HG03575 (cell line): ENCODE measurements at regions not wholly inside any gene's neighbourhood (a gene's known extent, or its start where the extent isn't known, plus 50 kb on each side); places are given as distances from the start of the nearest gene placed in this dataset.

Experiments
- ATAC-seq: cut with Tn5 transposase; IDR thresholded peaks from one replicate; pipeline ENCODE4 v1.9.1; 2021; ENCODE audit not compliant: unreplicated experiment, insufficient number of reproducible peaks, low FRiP score; ENCODE audit errors: extremely low read depth

- no peak for ATAC-seq
These were observed 86.8 kb upstream of the SEMA6A start for GRCh38 chr5:116661419-116661818.

DNA sequence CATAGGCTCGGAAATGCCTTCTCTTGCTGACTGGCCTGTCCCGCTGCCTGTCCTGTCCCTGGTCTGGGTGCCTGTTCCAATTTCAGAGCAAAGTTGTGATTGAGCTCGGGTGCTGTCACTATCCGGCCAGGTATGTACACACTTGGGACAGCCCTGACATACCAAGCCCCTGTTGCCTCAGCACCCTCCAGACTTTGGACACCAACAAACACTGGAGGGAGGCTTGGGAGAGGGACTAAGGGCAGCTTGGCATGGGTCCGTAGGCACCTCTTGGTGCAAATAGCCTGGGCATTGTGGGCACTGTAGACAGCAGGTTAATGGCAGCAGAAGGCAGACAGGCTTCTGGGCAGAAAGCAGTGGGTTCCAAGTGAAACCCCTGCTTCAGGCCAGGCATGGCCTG lies 86.3 kb upstream of the SEMA6A start:
- no peak for ATAC-seq

GRCh38 chr5:116658830-116659229 lies 84.2 kb upstream of the SEMA6A start:
- ATAC-seq = no peak

- no peak for ATAC-seq
These were observed 83.5 kb upstream of the SEMA6A start for GRCh38 chr5:116658141-116658540.

GRCh38 chr5:116655431-116655830 lies 80.8 kb upstream of the SEMA6A start:
- ATAC-seq = no peak

DNA sequence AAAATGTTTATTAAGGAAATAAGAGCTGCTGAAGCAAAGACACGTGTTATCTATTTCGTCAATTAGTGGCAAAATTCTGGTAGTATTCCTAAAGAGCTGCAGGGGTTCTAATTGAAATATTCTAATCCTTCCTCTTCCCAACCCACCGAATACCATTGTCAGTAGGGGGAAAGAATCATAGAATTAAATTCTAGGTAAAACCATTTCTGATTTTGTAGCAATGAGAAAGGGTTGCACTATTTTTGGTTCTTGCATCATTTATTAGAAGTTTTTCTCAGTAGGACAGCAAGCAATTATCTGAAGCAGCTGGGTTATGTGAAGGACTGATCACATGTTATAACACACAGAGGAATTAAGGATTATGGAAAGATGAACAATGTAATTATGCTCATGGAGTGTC lies 80.3 kb upstream of the SEMA6A start:
- ATAC-seq = no peak

GRCh38 chr5:116652903-116653302 lies 78.3 kb upstream of the SEMA6A start:
- ATAC-seq = no peak

- ATAC-seq = peak; percentile 52
These were observed 77.6 kb upstream of the SEMA6A start for GRCh38 chr5:116652196-116652729.

- ATAC-seq = no peak
These were observed 77.0 kb upstream of the SEMA6A start for GRCh38 chr5:116651653-116652052.

GRCh38 chr5:116650964-116651363 lies 76.3 kb upstream of the SEMA6A start:
- ATAC-seq = no peak

DNA sequence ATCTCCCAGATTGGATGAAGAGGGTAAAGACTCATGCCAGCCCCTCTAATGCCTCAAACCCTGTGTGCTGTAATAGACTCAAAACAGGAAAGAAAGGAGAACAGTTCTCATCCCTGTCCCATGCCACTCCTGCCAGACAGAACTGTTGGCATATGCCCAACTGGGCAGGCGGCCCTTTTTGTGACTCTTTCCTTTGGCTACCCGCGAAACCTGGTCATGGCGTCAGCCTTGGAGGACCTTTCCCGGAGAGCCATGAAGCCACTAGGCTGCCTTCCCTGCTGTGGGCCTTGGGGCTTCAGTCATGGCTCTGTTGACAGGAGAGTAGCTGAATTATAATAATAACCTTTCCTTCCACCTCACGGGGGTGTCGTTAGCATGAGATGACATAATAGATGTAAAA lies 75.9 kb upstream of the SEMA6A start:
- ATAC-seq = no peak

DNA sequence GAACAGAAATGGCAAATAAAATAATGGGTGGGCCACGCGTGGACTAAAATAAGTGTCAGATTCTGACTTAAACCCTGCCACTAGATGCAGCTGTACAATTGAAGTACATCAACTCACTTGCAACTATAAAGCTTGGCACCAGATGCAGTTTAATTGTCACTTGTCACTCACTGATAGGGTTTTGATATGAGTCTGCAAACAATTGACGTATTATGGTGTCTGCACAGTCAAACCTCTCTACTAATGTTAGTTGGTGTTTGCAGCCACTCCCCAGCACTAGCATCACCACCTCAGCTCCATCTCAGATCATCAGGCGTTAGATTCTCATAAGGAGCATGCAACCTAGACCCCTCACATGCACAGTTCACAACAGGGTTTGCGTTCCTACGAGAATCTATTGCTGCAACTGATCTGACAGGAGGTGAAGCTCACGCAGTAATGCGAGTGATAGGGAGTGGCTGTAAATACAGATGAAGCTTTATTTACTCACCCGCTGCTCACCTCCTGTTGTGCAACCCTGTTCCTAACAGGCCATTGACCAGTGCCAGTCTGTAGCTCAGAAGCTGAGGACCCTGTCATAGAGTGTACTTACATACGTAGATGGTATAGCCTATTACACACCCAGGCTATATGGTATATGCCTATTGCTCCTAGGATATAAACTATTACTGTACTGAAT lies 72.1 kb upstream of the SEMA6A start:
- no peak for ATAC-seq

DNA sequence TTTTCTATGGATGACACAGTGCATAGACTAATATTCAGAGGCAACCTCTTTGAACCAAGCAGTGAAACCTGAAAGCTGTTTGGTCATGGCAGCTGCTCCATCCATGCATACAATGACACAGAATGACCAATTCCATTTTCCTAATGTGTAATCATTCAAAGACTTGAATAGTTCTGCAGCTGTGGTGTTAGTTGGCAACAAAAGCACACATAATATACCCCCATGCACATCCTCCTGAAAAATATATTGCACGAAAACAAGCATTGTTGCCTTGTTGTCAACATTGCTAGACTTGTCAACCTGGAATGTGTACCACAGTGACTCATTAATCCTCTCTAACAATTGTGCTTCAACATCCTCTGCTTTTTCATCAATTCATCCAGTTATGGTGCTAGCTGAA lies 71.0 kb upstream of the SEMA6A start:
- ATAC-seq = peak; percentile 57

DNA sequence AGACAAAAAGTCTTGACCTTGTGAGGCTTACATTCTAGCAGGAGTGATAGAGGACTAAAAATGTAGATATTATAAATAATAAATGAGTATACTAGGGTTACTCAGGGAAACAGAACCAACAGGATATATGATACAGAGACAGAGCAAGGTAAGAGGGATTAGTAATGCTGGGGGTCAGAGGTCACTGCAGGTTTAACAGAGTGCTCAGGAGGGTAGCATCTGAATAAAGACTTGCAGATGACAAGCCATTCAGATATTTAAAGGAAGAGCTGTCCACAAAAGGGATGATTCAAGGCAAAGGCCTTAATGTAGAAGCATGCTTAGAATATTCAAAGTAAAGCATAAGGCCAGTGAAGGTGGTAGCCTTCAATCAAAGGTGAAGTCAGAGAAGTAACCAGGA lies 65.6 kb upstream of the SEMA6A start:
- ATAC-seq = no peak

- no peak for ATAC-seq
These were observed 62.6 kb upstream of the SEMA6A start for GRCh38 chr5:116637149-116637740.

DNA sequence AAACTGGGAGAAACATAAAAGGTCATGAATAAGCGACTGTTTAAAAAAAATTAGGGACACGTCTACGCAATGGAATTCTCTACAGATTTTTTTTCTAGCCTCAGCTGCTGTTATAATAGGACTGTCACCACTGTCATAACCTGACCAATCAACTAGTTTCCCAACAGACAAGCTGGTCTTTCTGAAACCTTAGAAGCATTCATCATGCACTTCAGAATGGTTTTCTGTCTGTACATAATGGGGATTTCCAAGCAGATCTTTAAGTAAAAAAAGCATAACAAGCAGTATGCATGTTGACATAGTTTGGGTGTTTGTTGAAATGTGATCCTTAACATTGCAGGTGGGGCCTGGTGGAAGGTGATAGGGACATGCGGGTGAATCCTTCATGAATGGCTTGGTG lies 58.3 kb upstream of the SEMA6A start:
- ATAC-seq = no peak

GRCh38 chr5:116631147-116631546 lies 56.5 kb upstream of the SEMA6A start:
- ATAC-seq = no peak

DNA sequence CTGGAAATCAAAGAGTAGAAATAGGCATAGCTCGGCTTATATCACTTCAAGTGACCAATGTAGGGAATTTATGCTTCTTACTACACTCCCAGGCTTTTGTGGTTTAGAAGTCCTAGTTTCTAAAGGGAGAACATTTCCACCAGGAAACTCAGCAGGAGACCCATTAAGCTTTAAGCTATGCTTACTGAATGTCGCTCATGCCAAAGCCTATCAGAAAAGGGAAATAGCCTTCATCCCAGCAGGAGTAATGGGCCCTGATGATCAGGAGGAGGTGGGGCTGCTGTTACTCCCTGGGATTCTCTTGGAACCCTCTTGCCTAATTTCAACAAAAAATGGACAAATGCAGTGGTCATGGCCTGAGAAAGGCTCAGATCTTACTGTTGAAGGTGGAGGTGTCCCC lies 54.5 kb upstream of the SEMA6A start:
- ATAC-seq = no peak

GRCh38 chr5:116626945-116627679 lies 52.5 kb upstream of the SEMA6A start:
- peak; percentile 86 for ATAC-seq

DNA sequence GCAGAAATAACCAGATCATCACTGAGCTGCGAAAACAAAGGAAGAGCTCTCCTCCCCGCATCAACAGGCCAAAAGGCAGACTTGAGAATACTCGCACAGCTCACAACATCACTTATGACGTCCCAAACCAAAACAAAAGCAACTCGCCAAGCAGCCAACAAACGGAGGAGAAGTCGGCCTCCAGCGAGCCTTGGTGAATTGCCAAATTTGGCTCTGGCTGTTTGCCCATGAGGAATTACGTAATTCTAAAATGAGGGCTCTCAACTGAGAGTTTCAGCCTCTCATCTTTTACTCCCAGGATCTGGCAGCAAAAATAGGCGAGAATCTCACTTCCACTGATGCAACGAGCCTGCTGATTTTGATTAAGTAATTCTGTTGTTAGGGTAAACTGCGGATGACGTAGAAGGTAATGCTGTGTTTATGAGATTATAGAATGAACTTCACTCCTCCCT lies 51.7 kb upstream of the SEMA6A start:
- ATAC-seq = no peak
